GM12875 (cell line): ENCODE measurements at regions not wholly inside any gene's neighbourhood (a gene's known extent, or its start where the extent isn't known, plus 50 kb on each side); places are given as distances from the start of the nearest gene placed in this dataset.

ENCODE experiments used
- H3K4me3 ChIP-seq: one replicate; pipeline ENCODE4 v1.5.1; 2011; ENCODE audit warnings: low read depth, low read length, control low read depth
- CTCF ChIP-seq: IDR thresholded peaks from 2 replicates; pipeline ENCODE4 v1.5.1; 2011; ENCODE audit warnings: low read depth, mild to moderate bottlenecking, control low read depth, inconsistent platforms, low read length, moderate library complexity, borderline replicate concordance; ENCODE audit not compliant: insufficient read depth

- H3K4me3 ChIP-seq: no peak overlapping the region
- TF ChIP-seq CTCF: no peak
Measured at GRCh38 chr3:77859156-77859555, 819.3 kb downstream of the ROBO2 start.

GRCh38 chr3:77868725-77869124 lies 828.8 kb downstream of the ROBO2 start:
- H3K4me3 ChIP-seq: no peak overlapping the region
- no peak for TF ChIP-seq CTCF

GRCh38 chr3:77869423-77869822 lies 829.5 kb downstream of the ROBO2 start:
- TF ChIP-seq CTCF: no peak
- no peak overlapping the region for H3K4me3 ChIP-seq

- H3K4me3 ChIP-seq: no peak overlapping the region
- no peak for TF ChIP-seq CTCF
Measured at GRCh38 chr3:77871436-77871835, 831.5 kb downstream of the ROBO2 start.

- H3K4me3 ChIP-seq: no peak overlapping the region
- TF ChIP-seq CTCF: no peak
Measured at GRCh38 chr3:77873598-77873997, 833.7 kb downstream of the ROBO2 start.

GRCh38 chr3:77885381-77885780 lies 845.5 kb downstream of the ROBO2 start:
- no peak overlapping the region for H3K4me3 ChIP-seq
- TF ChIP-seq CTCF: no peak

GRCh38 chr3:77887611-77888010 lies 847.7 kb downstream of the ROBO2 start:
- H3K4me3 ChIP-seq: no peak overlapping the region
- TF ChIP-seq CTCF: no peak
